Epithelial cell of esophagus (primary cell): ENCODE measurements at regions not wholly inside any gene's neighbourhood (a gene's known extent, or its start where the extent isn't known, plus 50 kb on each side); places are given as distances from the start of the nearest gene placed in this dataset.

Source experiments
- DNase-seq: peaks from one replicate; pipeline ENCODE4 v3.0.0; 2010; ENCODE audit warnings: low read depth
- H3K4me3 ChIP-seq: 2 replicates; pipeline ENCODE4 v1.5.1; 2011; ENCODE audit warnings: mild to moderate bottlenecking, low read length, control low read depth
- CTCF ChIP-seq: IDR thresholded peaks from 2 replicates; pipeline ENCODE4 v1.5.1; 2011; ENCODE audit warnings: low read depth, mild to moderate bottlenecking, low read length, control low read depth, inconsistent platforms; ENCODE audit not compliant: insufficient read depth; ENCODE audit errors: missing control alignments

- DNase-seq = peak; percentile 80
Observed at GRCh38 chr2:236718207-236718992, 148.8 kb downstream of the ACKR3 start.

GRCh38 chr2:236719192-236719635, 149.6 kb downstream of the ACKR3 start:
- no peak overlapping the region for H3K4me3 ChIP-seq
- TF ChIP-seq CTCF = no peak
- no peak for DNase-seq

More at GRCh38 chr2:236718207-236718992, 148.8 kb downstream of the ACKR3 start:
- no peak overlapping the region for H3K4me3 ChIP-seq
- no peak for TF ChIP-seq CTCF

GRCh38 chr2:236720974-236721540, 151.4 kb downstream of the ACKR3 start:
- DNase-seq = peak; percentile 90
- no peak for TF ChIP-seq CTCF
- no peak overlapping the region for H3K4me3 ChIP-seq

- DNase-seq = no peak
- H3K4me3 ChIP-seq = no peak overlapping the region
- no peak for TF ChIP-seq CTCF
Observed at GRCh38 chr2:236724200-236724599, 154.6 kb downstream of the ACKR3 start.

- DNase-seq = no peak
- TF ChIP-seq CTCF = no peak
- H3K4me3 ChIP-seq = no peak overlapping the region
Observed at GRCh38 chr2:236726701-236727450, 157.3 kb downstream of the ACKR3 start.

- DNase-seq = no peak
- TF ChIP-seq CTCF = no peak
- no peak overlapping the region for H3K4me3 ChIP-seq
Observed at GRCh38 chr2:236728916-236729670, 159.5 kb downstream of the ACKR3 start.
